ENCODE measurements at regions not wholly inside any gene's neighbourhood (a gene's known extent, or its start where the extent isn't known, plus 50 kb on each side); places are given as distances from the start of the nearest gene placed in this dataset.

DNA sequence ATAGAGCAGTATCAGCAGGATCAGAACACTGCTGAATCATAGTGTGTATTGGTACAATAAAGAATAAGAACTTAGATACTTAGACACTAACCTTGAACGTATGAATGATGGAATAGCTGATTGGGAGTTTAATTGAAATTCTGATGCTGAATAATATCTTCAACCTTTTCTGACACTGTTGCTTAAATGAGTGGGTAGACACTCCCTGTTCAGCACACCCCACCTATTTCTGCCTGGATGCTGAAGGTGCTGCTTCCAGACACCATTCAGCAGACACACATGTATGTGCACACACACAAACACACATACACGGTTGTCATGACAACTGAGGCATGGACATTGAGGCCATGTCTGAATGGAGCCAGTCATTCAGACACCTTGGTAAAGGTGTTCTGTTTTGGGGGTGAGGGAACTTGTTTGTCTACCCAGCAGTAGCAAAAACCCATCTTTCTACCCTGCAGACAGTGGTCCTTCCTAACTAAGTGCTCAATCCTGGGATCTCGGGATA is 54.3 kb downstream of the TMEM215 start:
- no peak for DNase-seq (ENCODE audit: low read depth in 2 of 2)

DNA sequence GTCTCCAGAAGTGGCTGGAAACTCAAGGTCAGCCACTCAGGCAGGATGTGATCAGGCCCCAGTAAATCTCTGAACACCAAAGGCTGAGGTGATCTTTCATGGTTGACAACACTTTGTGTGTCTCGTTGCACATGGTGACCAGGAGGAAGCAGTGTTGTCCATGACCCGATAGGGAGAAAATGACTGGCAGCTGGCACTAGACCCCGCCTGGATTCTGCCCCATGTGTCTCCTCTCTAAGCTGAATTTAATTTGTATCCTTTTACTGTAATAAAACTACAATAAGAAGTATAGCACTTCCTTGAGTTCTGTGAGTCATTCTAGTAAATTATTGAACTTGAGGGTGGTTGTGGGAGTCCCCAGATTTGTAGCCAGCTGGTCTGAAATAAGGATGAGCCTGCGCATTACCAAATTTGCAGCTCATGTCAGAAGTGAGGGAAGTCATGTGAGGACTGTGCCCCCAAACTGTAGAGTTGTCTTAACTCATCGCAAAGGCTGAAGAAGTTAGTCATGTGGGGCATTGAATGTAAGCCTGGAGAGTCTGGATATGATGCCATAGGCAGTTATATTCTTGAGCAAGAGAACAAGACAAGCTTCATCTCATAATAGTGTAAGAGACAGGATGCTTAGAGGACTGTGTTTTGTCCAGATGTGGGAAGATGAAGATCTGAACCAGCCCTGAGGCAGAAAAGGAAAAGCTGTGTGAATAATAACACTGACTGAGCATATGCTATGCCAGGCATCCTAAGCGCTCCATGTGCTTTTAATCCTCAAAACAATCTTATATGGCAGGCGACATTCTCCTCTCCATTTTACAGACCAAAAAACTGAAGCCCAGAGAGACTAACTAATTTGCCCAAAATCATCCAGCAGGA is 55.9 kb downstream of the TMEM215 start:
- DNase-seq (ENCODE audit: low read depth in 2 of 2): no peak

DNA sequence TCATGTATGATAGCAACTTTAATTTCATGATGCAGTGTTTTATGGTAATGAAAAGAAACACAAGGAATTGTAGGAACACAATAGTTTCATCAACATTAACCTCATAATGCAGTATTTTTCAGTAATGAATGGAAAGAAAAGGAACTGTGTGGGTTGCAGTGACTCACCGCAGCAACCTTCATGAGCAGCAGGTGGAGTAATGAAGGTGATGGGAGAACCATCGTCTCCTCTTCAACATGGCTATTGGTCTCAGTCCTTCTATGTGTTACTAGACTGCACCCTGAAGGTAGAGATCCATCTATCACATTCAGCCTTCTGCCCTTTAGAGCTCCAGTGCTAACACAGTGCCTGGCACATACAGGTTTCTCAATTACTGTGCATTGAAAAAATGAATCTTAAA is 58.0 kb downstream of the TMEM215 start:
- no peak for DNase-seq (ENCODE audit: low read depth in 2 of 2)

DNA sequence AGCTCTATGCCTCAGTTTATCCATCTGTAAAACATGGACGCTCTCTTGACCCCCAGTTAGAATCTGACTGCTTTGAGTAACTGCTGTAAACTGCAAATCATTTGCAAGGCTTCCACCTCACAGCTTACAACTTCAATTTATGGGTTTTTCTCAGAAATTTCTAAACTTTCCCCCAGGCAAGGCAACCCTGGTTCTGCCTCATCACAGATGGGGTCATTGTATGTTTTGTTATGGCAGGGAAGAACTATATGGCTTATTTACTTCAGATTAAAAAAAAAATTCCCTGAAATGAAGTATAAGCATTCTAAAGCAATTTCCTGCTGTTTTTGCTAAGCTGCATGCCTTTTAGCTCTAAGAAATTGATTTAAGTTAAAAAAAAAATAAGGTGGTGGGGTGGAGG is 60.0 kb downstream of the TMEM215 start:
- DNase-seq (ENCODE audit: low read depth in 2 of 2): no peak

DNA sequence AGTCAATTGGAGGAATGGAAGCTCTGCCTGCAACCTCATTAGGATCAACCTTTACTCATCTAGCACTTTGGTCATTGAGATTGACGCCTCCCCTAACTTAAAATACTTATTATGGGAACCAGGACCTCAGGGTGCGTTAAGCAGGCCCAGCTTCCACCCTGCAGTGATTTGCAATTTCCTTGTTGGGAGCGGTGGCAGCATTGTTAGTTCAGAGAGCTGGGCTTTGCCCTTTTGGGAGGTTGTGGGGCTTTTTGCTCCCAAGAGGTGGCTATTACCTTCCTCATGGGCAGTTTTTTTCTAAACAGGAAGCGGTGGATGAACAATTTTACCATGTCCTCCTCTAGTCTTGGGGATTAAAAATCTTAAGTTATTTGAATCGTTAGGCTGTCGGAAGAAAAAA is 60.9 kb downstream of the TMEM215 start:
- DNase-seq (ENCODE audit: low read depth in 2 of 2): no peak

DNA sequence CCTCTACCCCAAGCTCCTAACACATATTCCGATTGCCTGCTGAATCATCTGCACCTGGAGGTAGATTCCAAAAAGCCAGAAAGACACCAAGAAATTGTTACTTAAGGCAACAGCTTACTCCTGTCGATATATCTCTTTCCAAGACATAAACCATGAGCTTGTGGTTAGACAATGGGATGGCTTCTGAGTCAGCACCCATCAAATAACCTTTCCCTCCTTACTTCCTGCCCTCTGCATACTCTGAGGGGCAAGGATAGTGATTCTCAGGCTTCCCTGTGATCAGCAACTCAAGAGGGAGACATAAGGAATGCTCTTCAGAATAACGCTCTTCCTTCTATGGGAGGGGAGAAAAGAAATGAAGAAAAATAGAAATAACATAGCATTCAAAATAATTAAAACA is 70.9 kb downstream of the TMEM215 start:
- no peak for DNase-seq (ENCODE audit: low read depth in 2 of 2)

DNA sequence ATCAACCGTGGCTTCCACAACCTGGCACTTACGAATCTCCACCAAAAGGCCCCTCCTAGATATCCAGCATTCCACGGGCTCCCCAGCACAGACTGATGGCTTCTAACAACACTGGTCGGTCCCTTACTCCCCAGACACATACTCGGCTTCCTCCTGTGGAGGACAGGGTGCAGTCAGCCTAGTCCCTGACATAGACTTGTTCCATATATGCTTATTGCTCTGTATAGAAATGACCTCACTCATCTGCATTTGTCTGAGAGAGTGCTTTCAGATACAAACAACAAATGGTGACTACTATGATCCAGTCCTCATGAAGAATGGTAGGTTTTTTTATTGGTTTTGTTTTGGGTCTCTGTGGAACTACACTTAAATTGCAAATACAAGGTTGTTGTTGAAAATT is 72.4 kb downstream of the TMEM215 start:
- DNase-seq (ENCODE audit: low read depth in 2 of 2): no peak

DNA sequence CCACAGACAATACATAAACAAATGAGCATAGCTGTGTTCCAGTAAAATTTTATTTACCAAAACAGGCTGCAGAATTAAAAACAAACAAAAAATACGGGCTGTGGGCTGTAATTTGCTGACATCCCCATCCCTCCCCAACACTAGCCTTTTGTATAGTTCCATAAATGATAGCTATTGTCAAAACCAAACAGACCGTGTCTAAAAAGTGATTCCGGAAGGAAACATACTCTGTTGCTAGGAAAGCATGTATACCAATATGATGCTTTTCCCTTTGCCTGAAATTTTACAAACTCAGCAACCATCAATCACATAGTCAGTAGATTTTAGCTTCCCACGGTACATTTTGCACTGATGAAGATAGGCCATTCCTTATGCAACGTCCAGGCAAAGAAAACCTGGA is 80.0 kb downstream of the TMEM215 start:
- DNase-seq (ENCODE audit: low read depth in 2 of 2): no peak

DNA sequence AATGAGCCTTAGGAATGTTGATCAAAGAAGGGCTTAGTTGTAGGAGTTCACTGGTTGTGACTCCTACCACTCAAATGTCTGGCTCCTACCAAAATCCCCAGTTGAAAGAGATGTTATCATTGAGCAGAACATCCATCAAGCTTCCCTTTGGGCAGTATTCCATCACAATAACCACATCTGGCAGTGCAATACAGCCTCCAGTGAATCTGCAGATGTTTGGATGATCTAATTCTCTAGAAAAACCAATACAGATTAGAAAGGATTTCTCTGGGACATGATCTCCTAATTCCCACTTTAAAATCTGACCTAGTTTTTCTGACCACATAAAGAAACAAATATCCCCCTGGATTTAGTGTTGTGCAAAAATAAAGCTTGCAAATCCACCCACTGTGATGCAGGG is 81.6 kb downstream of the TMEM215 start:
- no peak for DNase-seq (ENCODE audit: low read depth in 2 of 2)

DNA sequence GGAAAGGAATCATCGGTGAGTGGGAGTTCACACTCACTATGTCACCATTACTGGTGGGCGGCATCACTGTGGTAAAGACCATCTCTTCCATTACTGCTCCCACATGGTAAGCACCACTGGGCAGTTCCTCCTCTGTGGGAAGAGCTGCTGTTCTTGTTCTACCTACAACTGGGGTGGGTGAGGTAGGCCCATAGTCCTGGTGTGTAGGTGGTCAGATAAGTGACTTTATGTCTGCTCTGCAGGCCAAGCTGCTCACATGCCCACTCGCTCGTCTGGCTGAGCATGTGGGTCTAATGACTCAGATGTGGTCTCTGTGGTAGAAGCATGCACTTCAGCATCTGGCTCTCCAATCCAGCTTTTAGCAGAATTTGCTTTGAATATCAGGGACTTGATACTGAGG is 82.9 kb downstream of the TMEM215 start:
- DNase-seq (ENCODE audit: low read depth in 2 of 2): peak; percentile 1 to 17

DNA sequence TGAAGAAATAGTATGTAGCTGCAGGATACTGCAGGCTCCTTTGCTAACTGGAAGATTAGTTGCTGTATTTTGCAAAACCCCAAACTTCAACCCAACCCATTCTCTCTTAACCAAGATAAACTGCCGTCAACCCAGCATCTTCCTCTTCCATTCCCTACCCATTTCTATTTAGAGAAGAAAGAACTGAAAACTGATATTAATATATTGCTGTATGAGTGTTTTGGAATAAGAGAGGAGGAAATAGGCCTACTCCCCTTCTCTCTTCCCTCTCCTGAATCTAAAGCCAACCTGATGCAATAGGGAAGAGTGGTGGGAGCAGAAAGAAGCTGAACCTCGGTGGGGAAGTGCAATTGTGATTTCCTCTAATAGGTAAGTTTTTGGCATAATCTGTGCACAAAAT is 83.7 kb downstream of the TMEM215 start:
- DNase-seq (ENCODE audit: low read depth in 2 of 2): no peak

DNA sequence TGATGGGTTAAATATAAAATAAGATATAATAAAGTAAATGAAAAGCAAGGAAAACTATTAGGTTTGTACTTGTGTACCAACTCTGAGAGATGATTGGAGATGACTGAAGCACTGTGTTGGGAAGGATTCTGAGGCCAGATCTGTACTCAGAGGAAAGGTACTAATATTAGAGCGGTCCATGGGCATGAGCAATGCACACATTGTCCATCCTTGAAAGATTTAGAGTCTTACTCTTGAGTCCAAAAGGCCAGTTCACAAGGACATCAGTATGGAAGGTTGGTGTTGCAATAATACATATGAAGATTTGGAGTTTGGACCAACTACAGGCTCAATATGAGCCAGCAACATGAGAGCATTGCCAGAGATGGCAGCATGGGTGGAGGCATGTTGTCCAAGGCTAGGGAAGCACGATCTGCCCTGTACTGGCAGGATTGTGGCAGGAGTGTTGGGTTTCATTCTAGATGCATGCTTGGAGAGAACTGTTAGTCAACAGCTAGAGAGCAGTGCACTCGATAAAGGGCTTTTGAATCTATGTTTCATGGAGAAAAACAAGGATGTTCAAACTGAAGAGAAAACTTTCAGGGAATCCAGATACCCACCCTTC is 84.4 kb downstream of the TMEM215 start:
- no peak for DNase-seq (ENCODE audit: low read depth in 2 of 2)

DNA sequence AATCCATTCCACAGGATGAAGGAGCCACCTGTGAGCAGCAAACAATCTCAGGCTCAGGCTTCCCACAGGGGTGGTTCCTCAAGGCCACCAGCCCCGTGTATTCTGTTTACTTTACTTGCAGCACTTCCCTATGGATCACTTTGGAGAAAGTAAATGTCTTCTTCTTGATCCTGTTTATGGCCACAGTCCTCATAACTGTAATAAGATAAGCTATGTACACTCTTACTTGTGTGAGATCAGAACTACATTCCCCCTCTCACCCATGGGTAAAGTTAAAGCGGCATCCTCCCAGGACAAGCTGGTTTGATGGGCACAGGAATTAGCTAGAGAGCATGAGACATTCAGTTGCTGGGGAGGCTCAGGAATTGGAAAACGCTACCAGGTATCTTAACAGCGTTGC is 86.1 kb downstream of the TMEM215 start:
- DNase-seq (ENCODE audit: low read depth in 2 of 2): no peak

DNA sequence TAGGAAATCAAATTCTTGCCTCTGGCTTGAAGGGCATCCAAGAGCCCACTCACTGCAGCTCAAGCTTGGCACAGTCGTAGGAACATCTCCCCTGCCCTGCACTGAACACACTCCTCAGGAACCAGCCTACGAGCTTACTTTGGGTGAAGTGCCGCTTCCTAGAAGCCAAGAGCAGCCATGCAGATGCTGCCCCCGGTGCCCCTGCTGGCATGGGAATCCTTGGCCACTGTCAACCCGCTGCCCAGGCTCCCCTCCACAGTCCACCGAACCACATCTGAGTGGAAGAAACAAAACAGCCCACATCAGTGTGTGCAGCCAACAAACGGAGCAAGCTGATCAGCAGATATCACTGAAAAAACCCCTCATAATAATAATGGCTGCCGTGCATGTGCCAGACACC is 89.8 kb downstream of the TMEM215 start:
- DNase-seq (ENCODE audit: low read depth in 2 of 2): no peak

DNA sequence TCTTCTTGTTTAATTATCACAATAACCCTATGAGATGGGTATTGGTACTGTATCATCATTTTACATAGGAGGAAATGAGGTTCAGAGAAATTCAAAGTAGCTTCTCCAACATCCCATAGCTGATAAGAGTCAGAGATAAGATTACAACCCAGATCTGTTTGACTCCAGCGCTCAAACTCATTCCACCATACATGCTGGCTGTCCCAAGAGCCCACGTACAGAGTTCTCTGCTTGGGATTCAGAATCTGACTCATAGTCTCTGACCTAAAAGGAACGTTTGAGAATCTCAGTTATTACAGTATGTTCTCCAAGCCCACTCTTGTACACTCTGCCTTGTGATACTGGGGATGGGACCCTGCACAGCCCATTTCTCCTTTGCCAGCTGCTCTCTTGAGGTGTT is 90.2 kb downstream of the TMEM215 start:
- no peak for DNase-seq (ENCODE audit: low read depth in 2 of 2)

DNA sequence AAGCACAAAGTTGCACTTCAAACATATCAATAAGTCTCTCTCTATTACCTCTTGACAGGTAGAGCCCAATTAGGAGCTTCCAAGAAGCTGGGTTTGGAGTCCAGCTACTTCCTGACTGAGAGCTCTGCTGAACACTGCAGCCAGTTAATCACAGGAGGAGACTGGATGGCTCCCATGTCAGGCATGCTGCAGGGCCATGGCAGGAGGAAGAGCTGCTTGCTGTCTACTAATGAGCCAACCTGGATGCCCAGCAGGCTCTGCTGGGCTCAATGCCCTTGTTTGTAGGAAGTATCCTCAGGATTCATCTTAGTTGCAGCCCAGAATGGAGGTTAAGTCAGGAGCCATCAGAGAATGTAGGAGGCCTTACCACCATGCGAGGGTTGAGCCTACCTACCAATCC is 91.9 kb downstream of the TMEM215 start:
- DNase-seq (ENCODE audit: low read depth in 2 of 2): no peak

DNA sequence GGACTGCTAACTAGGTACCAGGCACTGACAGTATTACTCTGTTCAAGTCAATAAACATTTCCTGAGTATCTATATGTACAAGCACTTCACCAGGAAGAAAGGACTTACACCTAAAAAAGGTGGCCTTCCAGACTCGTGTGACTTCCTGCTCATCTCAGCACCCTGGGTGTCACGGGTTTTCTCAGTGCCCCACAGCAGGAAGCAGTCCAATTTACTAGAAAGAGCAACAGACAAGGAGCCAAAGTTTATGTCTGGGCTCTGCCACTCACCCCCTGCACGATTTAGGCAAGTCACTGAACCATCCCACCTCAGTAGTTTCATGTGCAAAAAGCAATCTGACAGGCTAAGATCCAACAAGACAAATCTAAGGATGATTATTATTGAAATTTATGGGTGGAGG is 92.4 kb downstream of the TMEM215 start:
- no peak for DNase-seq (ENCODE audit: low read depth in 2 of 2)

DNA sequence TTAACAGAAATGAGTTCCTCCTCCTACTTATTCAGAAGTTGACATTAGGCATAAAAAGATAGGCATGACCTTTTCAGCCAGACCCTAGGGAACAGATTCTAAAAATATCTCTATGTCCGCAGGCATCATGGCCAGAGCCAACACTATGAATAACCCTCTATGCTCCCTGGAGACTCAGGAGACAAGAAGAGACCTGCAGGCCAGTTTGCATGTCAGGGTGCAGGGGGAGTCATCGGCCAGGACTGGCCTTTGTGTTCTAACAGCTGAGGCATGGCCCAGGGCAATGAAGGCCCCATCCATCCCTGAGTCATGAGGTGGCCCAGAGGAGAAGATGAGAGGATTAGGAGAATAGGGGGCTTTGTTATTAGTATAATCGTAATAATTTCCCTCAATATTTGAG is 93.8 kb downstream of the TMEM215 start:
- no peak for DNase-seq (ENCODE audit: low read depth in 2 of 2)

DNA sequence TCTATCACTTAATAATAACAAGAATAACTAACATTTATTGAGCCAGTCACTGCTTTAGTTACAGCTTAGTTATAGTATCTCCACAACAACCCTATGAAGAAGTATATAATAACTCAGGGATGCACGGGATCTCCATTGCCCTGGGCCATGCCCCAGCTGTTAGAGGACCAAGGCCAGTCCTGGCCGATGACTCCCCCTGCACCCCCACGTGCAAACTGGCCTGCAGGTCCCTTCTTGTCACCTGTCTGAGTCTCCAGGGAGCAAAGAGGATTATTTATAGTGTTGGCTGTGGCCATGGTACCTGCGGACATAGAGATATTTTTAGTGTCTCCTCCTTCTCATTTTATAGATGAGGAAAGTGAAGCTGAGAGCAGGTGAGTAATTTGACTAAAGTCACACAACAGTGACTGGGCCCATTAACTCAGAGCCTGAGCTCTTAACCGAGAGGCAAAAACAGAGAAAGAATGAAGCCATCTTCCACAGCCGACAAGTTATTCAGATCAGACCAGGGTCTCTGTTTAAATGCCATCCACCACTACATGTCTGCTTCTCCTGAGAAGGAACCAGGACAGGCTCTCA is 94.4 kb downstream of the TMEM215 start:
- DNase-seq (ENCODE audit: low read depth in 2 of 2): no peak

DNA sequence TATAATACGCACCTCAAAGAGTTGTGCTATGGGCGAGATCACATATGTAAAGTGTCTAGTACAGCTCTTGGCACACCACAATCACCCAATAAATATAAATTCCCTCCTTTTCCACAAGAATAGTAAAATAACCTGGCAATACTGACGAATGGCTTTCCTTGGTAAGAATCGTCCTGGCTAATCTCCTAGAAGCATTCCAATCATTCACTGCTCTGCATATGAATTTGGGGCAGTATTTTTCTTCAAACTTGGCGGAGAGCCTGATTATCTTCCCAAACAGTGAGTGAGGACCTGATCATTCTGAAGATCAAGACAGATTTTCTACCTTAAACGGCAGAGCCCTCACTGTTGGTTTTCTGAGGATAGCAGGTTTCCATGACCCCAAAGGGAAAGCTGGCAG is 96.0 kb downstream of the TMEM215 start:
- DNase-seq (ENCODE audit: low read depth in 2 of 2): no peak

DNA sequence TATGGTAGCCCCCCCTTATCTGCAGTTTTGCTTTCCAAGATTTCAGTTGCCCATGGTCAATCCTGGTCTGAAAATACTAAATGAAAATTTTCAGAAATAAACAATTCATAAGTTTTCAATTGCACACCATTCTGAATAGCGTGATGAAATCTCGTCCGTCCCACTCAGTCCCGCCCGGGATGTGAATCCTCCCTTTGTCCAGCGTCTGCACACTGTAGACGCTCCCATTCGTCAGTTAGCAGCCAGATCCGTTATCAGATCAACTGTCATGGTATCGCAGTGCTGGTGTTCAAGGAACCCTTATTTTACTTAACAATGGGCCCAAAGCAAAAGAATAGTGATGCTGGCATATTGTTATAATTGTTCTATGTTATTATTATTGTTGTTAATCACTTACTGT is 98.6 kb downstream of the TMEM215 start:
- no peak for DNase-seq (ENCODE audit: low read depth in 2 of 2)

DNA sequence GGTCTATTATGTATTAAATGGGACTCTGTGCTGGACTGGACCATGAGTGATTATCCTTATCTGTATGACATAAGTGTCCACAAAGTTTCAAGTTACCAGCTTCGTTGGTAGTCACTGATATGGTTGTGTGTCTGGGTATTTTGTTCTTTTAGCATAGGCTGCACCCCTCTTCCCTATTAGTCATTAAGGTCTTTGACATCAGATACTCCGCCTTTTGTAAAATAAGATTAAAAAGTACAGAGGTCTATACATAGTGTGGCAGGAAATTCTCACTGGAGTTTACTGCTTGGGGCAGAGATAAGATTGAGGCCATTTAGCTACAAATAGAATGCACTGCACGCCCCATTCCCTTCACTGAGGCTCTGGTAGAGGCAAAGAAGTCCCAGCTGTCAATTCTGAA is 99.4 kb downstream of the TMEM215 start:
- no peak for DNase-seq (ENCODE audit: low read depth in 2 of 2)

DNA sequence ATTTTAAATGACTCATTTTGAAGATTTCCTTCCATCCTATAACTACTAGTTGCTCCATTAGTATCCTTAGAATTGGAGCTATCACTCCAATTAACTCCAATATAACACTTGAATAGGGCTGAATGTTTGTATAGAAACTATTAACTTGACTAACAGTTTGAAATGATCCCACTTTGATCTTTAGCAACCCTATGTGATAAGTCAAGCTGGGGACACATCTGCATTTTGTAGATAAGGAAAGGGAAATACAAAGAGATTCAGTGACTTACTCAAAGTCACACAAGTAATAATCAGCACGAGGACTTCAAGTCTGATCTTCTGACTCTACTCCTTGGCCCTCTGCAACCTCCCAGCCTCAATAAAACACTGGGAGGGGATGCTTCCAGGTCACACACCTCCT is 101.1 kb downstream of the TMEM215 start:
- DNase-seq (ENCODE audit: low read depth in 2 of 2): no peak
